HG02852 (cell line): ENCODE measurements at regions not wholly inside any gene's neighbourhood (a gene's known extent, or its start where the extent isn't known, plus 50 kb on each side); places are given as distances from the start of the nearest gene placed in this dataset.
"Not testable (repeated sequence)": the region's sequence is repeated elsewhere in the genome, so short reads cannot be mapped to it uniquely, and the experiment has no call there.

Experiments
- ATAC-seq: cut with Tn5 transposase; IDR thresholded peaks from one replicate; pipeline ENCODE4 v1.9.1; 2021; ENCODE audit warnings: mild to moderate bottlenecking, moderate library complexity; ENCODE audit not compliant: unreplicated experiment

- ATAC-seq = not testable (repeated sequence)
Measured at GRCh38 chr2:131733530-131733929, 205.8 kb downstream of the CCDC74A start.

GRCh38 chr2:131736406-131736805, 208.7 kb downstream of the CCDC74A start:
- peak; percentile 94 for ATAC-seq

- not testable (repeated sequence) for ATAC-seq
Measured at GRCh38 chr2:131738533-131738932, 210.8 kb downstream of the CCDC74A start.

GRCh38 chr2:131738996-131739434, 211.3 kb downstream of the CCDC74A start:
- not testable (repeated sequence) for ATAC-seq

- ATAC-seq = no peak
Measured at GRCh38 chr2:131753640-131754561, 226.2 kb downstream of the CCDC74A start.

- ATAC-seq = no peak
Measured at GRCh38 chr2:131754929-131755720, 227.4 kb downstream of the CCDC74A start.

- no peak for ATAC-seq
Measured at GRCh38 chr2:131756141-131756907, 228.6 kb downstream of the CCDC74A start.

- ATAC-seq = not testable (repeated sequence)
Measured at GRCh38 chr2:131758941-131759340, 231.3 kb downstream of the CCDC74A start.

- not testable (repeated sequence) for ATAC-seq
Measured at GRCh38 chr2:131774955-131775555, 247.4 kb downstream of the CCDC74A start.

GRCh38 chr2:131775903-131776506, 248.3 kb downstream of the CCDC74A start:
- ATAC-seq = not testable (repeated sequence)

- ATAC-seq = not testable (repeated sequence)
Measured at GRCh38 chr2:131780446-131780845, 252.8 kb downstream of the CCDC74A start.

- ATAC-seq = no peak
Measured at GRCh38 chr2:131801210-131801744, 273.6 kb downstream of the CCDC74A start.

- peak; percentile 96 for ATAC-seq
Measured at GRCh38 chr2:131801745-131802350, 274.2 kb downstream of the CCDC74A start.

- ATAC-seq = peak; percentile 46
Measured at GRCh38 chr2:131802351-131802836, 274.7 kb downstream of the CCDC74A start.

GRCh38 chr2:131803237-131803636, 275.5 kb downstream of the CCDC74A start:
- not testable (repeated sequence) for ATAC-seq

- ATAC-seq = not testable (repeated sequence)
Measured at GRCh38 chr2:131812605-131813004, 284.9 kb downstream of the CCDC74A start.

GRCh38 chr2:131813378-131813777, 285.7 kb downstream of the CCDC74A start:
- not testable (repeated sequence) for ATAC-seq

GRCh38 chr2:131818267-131818973, 290.7 kb downstream of the CCDC74A start:
- ATAC-seq = not testable (repeated sequence)
